H1 (cell line): ENCODE measurements at regions not wholly inside any gene's neighbourhood (a gene's known extent, or its start where the extent isn't known, plus 50 kb on each side); places are given as distances from the start of the nearest gene placed in this dataset.

Source experiments
- CEBPB ChIP-seq: IDR thresholded peaks from 2 replicates; pipeline ENCODE4 v1.6.1; 2012; ENCODE audit warnings: low read depth, low read length
- CREB1 ChIP-seq: IDR thresholded peaks from 2 replicates; pipeline ENCODE4 v1.6.1; 2012; ENCODE audit warnings: inconsistent platforms
- JUND ChIP-seq: IDR thresholded peaks from 2 replicates; pipeline ENCODE4 v1.6.1; 2011; ENCODE audit warnings: mild to moderate bottlenecking, improper control_type of control experiment, low read length
- KDM5A ChIP-seq: fragments of 200-600 bp; IDR thresholded peaks from 2 replicates; pipeline ENCODE4 v1.7.1; 2012; ENCODE audit warnings: mild to moderate bottlenecking, low read length, inconsistent platforms, mixed read lengths
- MAFK ChIP-seq: IDR thresholded peaks from 2 replicates; pipeline ENCODE4 v1.6.1; 2012; ENCODE audit warnings: low read depth, mild to moderate bottlenecking, improper control_type of control experiment, low read length
- PHF8 ChIP-seq: fragments of 200-600 bp; sonication (generic); conservative IDR thresholded peaks from 2 replicates; pipeline ENCODE4 v1.7.1; 2012; ENCODE audit warnings: low read depth, mild to moderate bottlenecking, inconsistent platforms, low read length, moderate library complexity
- POU5F1 ChIP-seq: IDR thresholded peaks from 2 replicates; pipeline ENCODE4 v1.6.1; 2011; ENCODE audit warnings: low read depth, mild to moderate bottlenecking, low read length, moderate library complexity
- SIX5 ChIP-seq: IDR thresholded peaks from 2 replicates; pipeline ENCODE4 v1.6.1; 2011; ENCODE audit warnings: mild to moderate bottlenecking, low read depth, low read length

DNA sequence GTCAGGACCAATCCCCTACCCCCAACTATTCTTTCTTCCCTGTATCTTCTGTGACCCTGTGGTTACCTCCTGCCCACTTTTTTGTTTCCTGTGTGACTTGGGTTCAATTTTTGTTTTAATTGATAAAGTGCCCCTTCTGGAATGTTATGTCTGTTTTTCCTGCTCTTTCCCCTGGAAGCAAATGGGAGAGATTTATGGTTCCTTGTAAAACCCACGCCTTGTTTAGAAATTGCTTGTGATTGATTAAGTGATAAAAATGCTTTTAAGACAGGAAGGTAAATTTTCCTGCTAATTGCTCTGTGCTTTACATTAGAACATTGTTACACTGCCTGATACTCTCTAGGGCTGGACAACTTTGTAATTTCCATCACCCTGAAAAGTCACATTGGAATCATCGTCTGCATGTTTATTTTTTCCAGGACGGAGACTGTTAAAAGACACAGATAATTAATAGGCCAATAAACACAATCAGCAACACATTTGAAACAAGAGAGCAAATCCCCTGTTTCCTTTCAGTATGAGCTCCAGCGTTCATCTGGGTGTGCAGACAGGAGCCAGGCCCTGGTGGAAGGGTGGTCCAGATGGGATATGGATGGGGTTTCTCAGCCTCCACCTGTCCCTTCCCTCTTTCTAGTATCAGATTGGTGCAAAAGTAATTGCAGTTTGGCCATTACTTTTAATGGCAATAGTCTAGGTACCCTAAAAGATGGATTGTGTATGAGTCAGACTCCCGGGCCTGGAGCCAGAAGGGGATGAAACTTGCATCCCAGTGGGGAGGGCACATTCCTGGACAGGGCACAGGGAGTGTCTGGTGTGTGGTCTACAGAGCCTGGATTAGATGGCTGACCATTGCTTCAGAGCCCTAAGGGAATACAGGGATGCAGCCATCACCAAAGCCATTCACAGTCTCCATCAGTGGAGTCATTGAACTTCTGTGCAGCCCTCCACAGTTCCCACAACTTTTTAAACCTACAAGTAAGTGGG is 58.1 kb upstream of the AGBL1 start (continued):
- no peak for TF ChIP-seq SIX5
- TF ChIP-seq CEBPB, result no peak
- no peak for TF ChIP-seq CREB1
- no peak for TF ChIP-seq PHF8
- no peak for TF ChIP-seq KDM5A
- no peak for TF ChIP-seq POU5F1
- no peak for TF ChIP-seq JUND
- no peak for TF ChIP-seq MAFK
